ENCODE measurements at regions not wholly inside any gene's neighbourhood (a gene's known extent, or its start where the extent isn't known, plus 50 kb on each side); places are given as distances from the start of the nearest gene placed in this dataset.
A peak's percentile ranks its signal among the peaks of the same experiment; 100 is the strongest.

- no peak for DNase-seq
Observed at GRCh38 chr10:4475827-4476490, 350.0 kb upstream of the AKR1E2 start.

GRCh38 chr10:4474829-4475228 lies 351.2 kb upstream of the AKR1E2 start:
- no peak for DNase-seq

- no peak for DNase-seq
Observed at GRCh38 chr10:4473977-4474376, 352.0 kb upstream of the AKR1E2 start.

- DNase-seq, result no peak
Observed at GRCh38 chr10:4472190-4472904, 353.7 kb upstream of the AKR1E2 start.

- DNase-seq, result no peak
Observed at GRCh38 chr10:4470231-4470835, 355.7 kb upstream of the AKR1E2 start.

- DNase-seq, result no peak
Observed at GRCh38 chr10:4467481-4467880, 358.5 kb upstream of the AKR1E2 start.

- no peak for DNase-seq
Observed at GRCh38 chr10:4460267-4460666, 365.7 kb upstream of the AKR1E2 start.

- no peak for DNase-seq
Observed at GRCh38 chr10:4459531-4459930, 366.5 kb upstream of the AKR1E2 start.

- no peak for DNase-seq
Observed at GRCh38 chr10:4457597-4457996, 368.4 kb upstream of the AKR1E2 start.

- DNase-seq, result no peak
Observed at GRCh38 chr10:4456776-4457175, 369.2 kb upstream of the AKR1E2 start.

- no peak for DNase-seq
Observed at GRCh38 chr10:4456279-4456678, 369.7 kb upstream of the AKR1E2 start.

- DNase-seq, result peak; percentile 52
Observed at GRCh38 chr10:4453950-4454349, 372.1 kb upstream of the AKR1E2 start.

GRCh38 chr10:4453276-4453675 lies 372.7 kb upstream of the AKR1E2 start:
- DNase-seq, result no peak

- DNase-seq, result peak; percentile 20
Observed at GRCh38 chr10:4450981-4451908, 374.8 kb upstream of the AKR1E2 start.

GRCh38 chr10:4450169-4450568 lies 375.8 kb upstream of the AKR1E2 start:
- no peak for DNase-seq

GRCh38 chr10:4448030-4448429 lies 378.0 kb upstream of the AKR1E2 start:
- no peak for DNase-seq

GRCh38 chr10:4443419-4443818 lies 382.6 kb upstream of the AKR1E2 start:
- DNase-seq, result no peak

GRCh38 chr10:4442296-4442695 lies 383.7 kb upstream of the AKR1E2 start:
- DNase-seq, result no peak

GRCh38 chr10:4440260-4440659 lies 385.7 kb upstream of the AKR1E2 start:
- DNase-seq, result no peak

GRCh38 chr10:4437791-4438190 lies 388.2 kb upstream of the AKR1E2 start:
- DNase-seq, result no peak

GRCh38 chr10:4437061-4437460 lies 388.9 kb upstream of the AKR1E2 start:
- no peak for DNase-seq

GRCh38 chr10:4436103-4436502 lies 389.9 kb upstream of the AKR1E2 start:
- no peak for DNase-seq

- no peak for DNase-seq
Observed at GRCh38 chr10:4434516-4435071, 391.4 kb upstream of the AKR1E2 start.

All from OCI-M1 (cell line).